ENCODE measurements at regions not wholly inside any gene's neighbourhood (a gene's known extent, or its start where the extent isn't known, plus 50 kb on each side); places are given as distances from the start of the nearest gene placed in this dataset.

DNA sequence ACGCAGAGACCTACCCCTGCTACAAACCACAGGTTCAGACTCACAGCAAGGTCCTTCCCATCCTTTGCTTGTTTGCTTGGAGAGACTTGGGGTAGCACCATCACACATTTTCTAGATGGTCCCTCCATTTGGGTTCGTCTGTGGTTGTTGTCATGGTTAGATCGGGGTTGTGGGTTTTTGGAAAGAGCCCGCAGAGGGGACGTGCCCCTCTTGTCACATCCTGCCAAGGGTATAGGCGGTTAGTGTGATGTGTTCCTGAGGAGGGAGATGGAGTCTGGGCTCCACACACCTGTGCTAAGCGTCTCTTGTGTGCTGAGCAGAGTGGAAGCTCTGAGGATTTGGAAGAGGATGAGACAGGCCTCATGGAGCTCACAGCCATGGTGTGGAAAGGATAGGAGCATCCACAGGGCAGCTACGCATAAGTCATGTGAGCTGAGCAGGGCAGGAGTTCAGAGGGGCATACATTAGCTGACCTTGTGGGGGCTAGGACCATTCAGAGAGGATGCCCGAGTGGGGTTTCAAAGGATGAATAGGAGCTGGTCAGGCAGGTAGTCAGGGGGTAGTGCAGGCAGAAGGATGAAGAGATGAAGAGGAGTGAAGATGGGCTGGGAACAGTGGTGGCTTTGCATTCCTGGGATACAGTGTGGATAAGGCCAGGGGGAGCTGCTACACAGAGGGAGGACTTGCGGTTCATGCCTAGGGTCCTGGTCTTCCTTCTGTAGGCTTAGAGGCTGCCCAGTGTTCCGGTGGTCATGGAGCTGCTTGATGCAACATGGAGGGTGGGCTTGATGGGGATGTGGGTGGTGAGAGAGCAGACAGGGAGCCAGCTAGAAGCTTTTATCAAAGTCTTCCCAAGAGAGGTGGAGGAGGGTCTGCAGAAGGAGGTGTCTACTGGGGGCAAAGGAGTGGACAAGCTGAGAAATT lies 62.9 kb downstream of the ACKR3 start:
- in situ Hi-C loops (cut with MboI; ENCODE audit: low sequenced_read_pairs, unreplicated experiment): no loop called here
- DNase-seq (ENCODE audit: low spot score): no peak
- TF ChIP-seq, protein P1, sequence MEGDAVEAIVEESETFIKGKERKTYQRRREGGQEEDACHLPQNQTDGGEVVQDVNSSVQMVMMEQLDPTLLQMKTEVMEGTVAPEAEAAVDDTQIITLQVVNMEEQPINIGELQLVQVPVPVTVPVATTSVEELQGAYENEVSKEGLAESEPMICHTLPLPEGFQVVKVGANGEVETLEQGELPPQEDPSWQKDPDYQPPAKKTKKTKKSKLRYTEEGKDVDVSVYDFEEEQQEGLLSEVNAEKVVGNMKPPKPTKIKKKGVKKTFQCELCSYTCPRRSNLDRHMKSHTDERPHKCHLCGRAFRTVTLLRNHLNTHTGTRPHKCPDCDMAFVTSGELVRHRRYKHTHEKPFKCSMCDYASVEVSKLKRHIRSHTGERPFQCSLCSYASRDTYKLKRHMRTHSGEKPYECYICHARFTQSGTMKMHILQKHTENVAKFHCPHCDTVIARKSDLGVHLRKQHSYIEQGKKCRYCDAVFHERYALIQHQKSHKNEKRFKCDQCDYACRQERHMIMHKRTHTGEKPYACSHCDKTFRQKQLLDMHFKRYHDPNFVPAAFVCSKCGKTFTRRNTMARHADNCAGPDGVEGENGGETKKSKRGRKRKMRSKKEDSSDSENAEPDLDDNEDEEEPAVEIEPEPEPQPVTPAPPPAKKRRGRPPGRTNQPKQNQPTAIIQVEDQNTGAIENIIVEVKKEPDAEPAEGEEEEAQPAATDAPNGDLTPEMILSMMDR (IDR thresholded peaks at IDR 0.05; ENCODE audit: borderline replicate concordance, control extremely low read depth, extremely low read depth, insufficient read depth, missing control alignments): no peak

DNA sequence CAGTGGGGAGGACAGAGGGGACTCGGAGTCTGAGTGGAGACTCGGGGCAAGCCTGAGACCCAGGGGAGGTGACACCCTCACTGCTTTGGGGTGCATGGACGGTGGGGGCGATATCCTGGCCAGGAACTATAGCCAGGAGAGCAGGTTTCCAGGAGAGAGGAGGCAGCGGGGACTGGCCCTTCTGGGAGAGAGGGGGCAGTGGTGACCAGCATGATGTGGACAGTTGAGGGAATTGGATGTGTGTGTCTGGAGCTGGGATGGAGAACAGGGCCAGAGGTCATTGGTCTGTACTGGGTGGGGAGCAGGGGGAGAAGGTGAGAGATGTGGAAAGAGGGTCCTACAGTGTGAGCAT lies 63.6 kb downstream of the ACKR3 start:
- TF ChIP-seq, protein P1 (IDR thresholded peaks at IDR 0.05; ENCODE audit: borderline replicate concordance, control extremely low read depth, extremely low read depth, insufficient read depth, missing control alignments): no peak
- in situ Hi-C loops (cut with MboI; ENCODE audit: low sequenced_read_pairs, unreplicated experiment): no loop called here
- no peak for DNase-seq (ENCODE audit: low spot score)

DNA sequence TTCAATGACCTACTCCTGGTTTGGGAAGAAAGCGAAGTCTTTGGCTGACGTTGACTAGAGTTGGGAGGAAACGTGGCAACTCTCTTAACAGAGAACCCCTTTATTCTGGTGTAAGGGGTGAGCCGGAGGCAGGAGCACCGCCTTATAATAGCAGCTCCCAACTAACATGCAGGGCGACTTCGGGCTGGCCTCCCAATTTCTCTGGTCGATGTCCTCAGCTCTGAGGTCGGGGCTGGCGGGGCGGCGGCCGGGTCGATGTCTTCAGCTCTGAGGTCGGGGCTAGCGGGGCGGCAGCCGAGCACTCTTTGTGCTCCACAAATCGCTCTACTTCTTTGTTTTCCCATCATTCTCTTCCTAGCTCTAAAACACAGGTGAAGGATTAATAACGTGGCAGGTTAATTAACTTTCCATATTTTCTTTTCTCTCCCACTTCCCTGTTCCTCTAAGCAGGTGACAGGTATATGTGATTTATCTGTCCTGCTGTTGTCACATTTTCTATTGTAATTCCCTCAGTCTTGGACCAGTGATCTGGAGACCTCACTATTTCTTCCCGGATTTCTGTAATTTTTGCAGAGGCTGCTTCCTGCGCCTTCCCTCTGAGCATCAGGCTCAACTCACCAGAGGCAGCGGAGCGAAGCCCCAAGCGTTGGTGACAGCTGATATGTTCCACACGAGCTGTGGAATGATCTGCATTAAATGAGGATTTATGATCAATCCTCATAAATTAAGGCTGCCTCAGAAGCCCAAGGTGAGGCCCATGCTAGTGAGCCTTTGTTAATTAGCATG lies 64.3 kb downstream of the ACKR3 start:
- TF ChIP-seq, protein P1 (IDR thresholded peaks at IDR 0.05; ENCODE audit: borderline replicate concordance, control extremely low read depth, extremely low read depth, insufficient read depth, missing control alignments): no peak
- in situ Hi-C loops (cut with MboI; ENCODE audit: low sequenced_read_pairs, unreplicated experiment): no loop called here

DNA sequence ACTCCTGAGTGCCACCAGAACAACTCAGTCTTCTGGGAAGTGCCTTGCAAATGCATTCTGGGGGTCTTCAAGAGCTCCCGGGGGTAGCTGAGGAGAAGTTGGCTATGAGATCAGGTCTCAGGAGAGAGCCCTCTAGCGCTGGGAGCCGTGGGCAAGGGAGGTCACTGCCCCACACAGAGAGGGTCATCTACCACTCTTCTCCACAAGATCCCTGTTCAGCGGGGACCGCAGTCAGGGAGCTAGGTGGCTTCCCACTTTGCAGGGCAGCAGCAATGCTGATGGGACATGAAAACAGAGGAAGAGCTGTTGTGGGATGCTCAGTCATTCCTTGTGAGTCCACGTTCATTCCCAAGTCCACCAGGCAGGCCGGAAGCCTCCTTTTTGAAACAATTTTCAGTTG lies 66.6 kb downstream of the ACKR3 start:
- TF ChIP-seq, protein P1 (IDR thresholded peaks at IDR 0.05; ENCODE audit: borderline replicate concordance, control extremely low read depth, extremely low read depth, insufficient read depth, missing control alignments): no peak
- no peak for DNase-seq (ENCODE audit: low spot score)
- in situ Hi-C loops (cut with MboI; ENCODE audit: low sequenced_read_pairs, unreplicated experiment): no loop called here

More for the DNA sequence above, 64.3 kb downstream of the ACKR3 start:
- no peak for DNase-seq (ENCODE audit: low spot score)

DNA sequence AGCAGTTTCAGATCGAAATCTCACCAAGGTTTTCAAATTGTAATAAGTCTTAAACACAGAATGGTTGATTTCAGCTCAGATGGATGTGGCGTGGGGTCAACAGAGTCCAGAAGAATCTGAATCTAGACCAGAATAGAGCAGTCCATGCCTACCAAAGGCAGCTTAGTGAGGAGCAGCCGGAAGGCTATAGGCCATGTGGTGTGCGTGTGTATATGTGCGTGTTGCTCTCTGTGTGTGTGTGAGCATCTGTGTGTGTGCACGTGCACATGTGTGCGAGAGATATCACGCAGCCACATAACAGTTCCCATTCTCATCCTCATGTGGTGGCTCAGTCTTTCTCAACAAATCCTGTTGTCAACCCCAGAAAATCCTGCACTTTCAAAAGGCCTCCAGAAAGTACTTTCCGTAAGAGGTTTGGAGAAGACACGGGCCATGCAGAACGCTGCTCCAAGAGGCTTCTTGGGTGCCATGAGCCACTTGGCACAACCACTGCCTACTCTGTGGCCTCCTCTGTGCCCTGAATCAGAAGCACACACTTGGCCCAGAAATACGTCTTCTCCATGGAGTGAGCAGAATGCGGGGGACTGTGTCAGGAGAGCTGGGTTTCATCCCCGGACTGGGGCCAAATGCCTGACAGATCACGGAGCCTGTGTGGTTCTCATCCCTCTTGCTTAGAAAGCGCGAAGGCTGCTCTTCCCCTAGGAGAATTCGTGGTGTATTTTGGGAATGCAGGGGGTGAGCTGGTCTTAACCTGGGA lies 67.3 kb downstream of the ACKR3 start:
- DNase-seq (ENCODE audit: low spot score): no peak
- TF ChIP-seq, protein P1 (IDR thresholded peaks at IDR 0.05; ENCODE audit: borderline replicate concordance, control extremely low read depth, extremely low read depth, insufficient read depth, missing control alignments): no peak
- in situ Hi-C loops (cut with MboI; ENCODE audit: low sequenced_read_pairs, unreplicated experiment): no loop called here

Measured in GM13976 (cell line).